HL-60 (cell line): ENCODE measurements at regions not wholly inside any gene's neighbourhood (a gene's known extent, or its start where the extent isn't known, plus 50 kb on each side); places are given as distances from the start of the nearest gene placed in this dataset.
A peak's percentile ranks its signal among the peaks of the same experiment; 100 is the strongest.

Source experiments
- TF ChIP-seq, protein P1 (sequence below): IDR thresholded peaks from one replicate; pipeline ENCODE4 v1.5.1; 2011; ENCODE audit warnings: low read length, control low read depth, inconsistent platforms; ENCODE audit not compliant: insufficient read depth
- TF ChIP-seq, protein P2 (sequence below): IDR thresholded peaks from 2 replicates; pipeline ENCODE4 v1.6.1; 2012; ENCODE audit warnings: low read depth; ENCODE audit not compliant: insufficient replicate concordance

DNA sequence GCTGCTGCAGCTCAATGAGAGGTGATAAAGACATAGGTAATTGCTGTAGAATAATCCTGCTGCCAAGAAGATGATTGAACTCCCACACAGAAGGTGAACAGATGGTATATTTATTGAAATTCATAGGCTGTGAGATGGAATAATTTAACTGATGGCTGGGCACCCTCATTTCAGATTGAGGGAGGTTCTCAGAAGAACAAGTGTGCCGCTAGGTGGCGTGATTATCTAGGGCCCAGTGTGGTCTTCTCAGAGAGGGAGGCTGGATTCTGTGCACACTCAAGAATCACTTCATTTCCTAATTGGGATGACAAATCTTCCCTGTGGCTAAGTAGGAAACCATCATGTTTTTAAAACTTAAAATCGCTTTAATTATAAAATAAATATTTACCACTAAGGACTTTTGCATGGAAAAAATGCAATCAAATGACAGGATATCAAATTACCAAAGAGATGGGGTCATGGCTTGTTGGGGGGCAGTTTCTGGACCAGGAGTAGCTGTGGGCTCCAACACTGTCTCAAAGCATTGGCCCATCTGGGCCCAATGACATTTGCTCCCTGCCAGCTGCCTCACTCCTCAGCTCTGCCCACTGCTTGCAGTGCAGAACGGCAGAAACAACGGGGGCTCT is 132.3 kb downstream of the SNAPC1 start:
- TF ChIP-seq, protein P1, sequence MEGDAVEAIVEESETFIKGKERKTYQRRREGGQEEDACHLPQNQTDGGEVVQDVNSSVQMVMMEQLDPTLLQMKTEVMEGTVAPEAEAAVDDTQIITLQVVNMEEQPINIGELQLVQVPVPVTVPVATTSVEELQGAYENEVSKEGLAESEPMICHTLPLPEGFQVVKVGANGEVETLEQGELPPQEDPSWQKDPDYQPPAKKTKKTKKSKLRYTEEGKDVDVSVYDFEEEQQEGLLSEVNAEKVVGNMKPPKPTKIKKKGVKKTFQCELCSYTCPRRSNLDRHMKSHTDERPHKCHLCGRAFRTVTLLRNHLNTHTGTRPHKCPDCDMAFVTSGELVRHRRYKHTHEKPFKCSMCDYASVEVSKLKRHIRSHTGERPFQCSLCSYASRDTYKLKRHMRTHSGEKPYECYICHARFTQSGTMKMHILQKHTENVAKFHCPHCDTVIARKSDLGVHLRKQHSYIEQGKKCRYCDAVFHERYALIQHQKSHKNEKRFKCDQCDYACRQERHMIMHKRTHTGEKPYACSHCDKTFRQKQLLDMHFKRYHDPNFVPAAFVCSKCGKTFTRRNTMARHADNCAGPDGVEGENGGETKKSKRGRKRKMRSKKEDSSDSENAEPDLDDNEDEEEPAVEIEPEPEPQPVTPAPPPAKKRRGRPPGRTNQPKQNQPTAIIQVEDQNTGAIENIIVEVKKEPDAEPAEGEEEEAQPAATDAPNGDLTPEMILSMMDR, result peak; percentile 12
- TF ChIP-seq, protein P2, sequence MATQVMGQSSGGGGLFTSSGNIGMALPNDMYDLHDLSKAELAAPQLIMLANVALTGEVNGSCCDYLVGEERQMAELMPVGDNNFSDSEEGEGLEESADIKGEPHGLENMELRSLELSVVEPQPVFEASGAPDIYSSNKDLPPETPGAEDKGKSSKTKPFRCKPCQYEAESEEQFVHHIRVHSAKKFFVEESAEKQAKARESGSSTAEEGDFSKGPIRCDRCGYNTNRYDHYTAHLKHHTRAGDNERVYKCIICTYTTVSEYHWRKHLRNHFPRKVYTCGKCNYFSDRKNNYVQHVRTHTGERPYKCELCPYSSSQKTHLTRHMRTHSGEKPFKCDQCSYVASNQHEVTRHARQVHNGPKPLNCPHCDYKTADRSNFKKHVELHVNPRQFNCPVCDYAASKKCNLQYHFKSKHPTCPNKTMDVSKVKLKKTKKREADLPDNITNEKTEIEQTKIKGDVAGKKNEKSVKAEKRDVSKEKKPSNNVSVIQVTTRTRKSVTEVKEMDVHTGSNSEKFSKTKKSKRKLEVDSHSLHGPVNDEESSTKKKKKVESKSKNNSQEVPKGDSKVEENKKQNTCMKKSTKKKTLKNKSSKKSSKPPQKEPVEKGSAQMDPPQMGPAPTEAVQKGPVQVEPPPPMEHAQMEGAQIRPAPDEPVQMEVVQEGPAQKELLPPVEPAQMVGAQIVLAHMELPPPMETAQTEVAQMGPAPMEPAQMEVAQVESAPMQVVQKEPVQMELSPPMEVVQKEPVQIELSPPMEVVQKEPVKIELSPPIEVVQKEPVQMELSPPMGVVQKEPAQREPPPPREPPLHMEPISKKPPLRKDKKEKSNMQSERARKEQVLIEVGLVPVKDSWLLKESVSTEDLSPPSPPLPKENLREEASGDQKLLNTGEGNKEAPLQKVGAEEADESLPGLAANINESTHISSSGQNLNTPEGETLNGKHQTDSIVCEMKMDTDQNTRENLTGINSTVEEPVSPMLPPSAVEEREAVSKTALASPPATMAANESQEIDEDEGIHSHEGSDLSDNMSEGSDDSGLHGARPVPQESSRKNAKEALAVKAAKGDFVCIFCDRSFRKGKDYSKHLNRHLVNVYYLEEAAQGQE, result no peak
